ENCODE measurements at regions not wholly inside any gene's neighbourhood (a gene's known extent, or its start where the extent isn't known, plus 50 kb on each side); places are given as distances from the start of the nearest gene placed in this dataset.

DNA sequence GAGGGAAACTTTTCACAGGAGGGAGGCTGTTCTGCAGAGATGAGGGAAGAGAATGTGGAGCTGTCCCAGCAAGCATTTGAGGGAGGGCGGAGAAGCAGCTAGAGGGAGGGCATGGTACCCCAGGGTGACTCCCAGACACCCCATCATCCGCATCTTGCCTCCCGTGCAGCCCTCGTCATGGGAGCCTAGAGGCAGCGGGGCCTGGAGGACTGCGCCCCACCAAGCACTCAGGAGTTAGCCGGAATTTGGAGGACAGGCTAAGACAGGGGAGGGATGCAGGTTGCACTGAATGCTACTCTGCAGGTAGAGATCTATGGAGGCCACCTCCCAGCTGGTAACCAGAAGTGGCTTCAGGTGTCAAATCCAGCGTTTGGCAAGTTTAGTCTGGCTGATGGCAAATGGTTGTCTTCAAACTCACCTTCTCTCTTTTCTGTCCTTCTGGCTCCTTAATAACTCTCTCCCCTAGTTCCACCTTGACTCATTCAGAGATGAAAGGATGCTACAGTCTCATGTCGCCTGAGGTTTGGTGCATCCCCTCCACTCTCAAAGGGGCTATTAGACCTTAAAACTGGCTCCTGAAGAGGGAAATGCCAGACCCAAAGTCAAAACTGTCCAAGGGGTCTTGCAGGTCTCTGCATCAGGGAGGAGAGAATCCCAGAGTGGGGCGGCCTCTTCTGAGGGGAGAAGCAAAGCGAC lies 155.9 kb upstream of the TLE3 start:
- H3K27ac ChIP-seq = no peak overlapping the region
- TF ChIP-seq, protein P1, sequence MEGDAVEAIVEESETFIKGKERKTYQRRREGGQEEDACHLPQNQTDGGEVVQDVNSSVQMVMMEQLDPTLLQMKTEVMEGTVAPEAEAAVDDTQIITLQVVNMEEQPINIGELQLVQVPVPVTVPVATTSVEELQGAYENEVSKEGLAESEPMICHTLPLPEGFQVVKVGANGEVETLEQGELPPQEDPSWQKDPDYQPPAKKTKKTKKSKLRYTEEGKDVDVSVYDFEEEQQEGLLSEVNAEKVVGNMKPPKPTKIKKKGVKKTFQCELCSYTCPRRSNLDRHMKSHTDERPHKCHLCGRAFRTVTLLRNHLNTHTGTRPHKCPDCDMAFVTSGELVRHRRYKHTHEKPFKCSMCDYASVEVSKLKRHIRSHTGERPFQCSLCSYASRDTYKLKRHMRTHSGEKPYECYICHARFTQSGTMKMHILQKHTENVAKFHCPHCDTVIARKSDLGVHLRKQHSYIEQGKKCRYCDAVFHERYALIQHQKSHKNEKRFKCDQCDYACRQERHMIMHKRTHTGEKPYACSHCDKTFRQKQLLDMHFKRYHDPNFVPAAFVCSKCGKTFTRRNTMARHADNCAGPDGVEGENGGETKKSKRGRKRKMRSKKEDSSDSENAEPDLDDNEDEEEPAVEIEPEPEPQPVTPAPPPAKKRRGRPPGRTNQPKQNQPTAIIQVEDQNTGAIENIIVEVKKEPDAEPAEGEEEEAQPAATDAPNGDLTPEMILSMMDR (conservative IDR thresholded peaks at IDR 0.05; ENCODE audit: low read depth) = no peak
- POLR2A ChIA-PET (ENCODE audit: low non-redundant PET) = no interaction called here
- no peak for DNase-seq (ENCODE audit: low spot score)
- CTCF ChIA-PET = interaction anchor here (0.6 kb wide), 1 partner anchor 76 kb away, joined by 3 read pairs; no protein-coding TSS in a partner anchor

DNA sequence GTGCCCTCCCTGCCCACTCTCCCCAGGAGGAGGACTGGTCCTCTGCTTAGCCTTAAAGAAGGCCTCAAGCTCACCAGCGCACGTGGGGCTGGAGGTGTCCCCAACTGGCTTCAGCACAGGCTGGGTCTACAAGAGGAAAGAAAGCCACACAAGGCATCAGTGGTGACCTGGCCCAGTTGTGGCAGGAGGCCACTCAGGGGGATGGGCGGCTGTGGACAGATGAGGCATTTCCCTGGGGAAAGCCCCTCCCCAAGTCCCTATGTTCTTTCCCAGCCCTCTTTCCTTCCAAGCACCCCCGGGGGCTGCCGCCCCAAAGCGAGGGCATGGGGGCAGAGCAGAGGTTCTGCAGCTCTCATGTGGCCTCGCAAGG lies 155.2 kb upstream of the TLE3 start:
- TF ChIP-seq, protein P1 (conservative IDR thresholded peaks at IDR 0.05; ENCODE audit: low read depth) = no peak
- no peak overlapping the region for H3K27ac ChIP-seq
- no peak for DNase-seq (ENCODE audit: low spot score)
- ChIA-PET CTCF (interaction anchor here (0.6 to 1.2 kb wide), 2 partner anchors 77 to 185 kb away, joined by 3 read pairs; no protein-coding TSS in a partner anchor), POLR2A (ENCODE audit: low non-redundant PET) (no interaction called here)

GRCh38 chr15:70252056-70252950 lies 154.6 kb upstream of the TLE3 start:
- no peak overlapping the region for H3K27ac ChIP-seq
- TF ChIP-seq, protein P1 (conservative IDR thresholded peaks at IDR 0.05; ENCODE audit: low read depth) = no peak
- peak; percentile 57 for DNase-seq (ENCODE audit: low spot score)
- ChIA-PET POLR2A (ENCODE audit: low non-redundant PET) (no interaction called here), CTCF (interaction anchor here (0.6 to 1.2 kb wide), 3 partner anchors 77 to 361 kb away, joined by 3 to 5 read pairs (median 3); no protein-coding TSS in a partner anchor)

- TF ChIP-seq, protein P1 (conservative IDR thresholded peaks at IDR 0.05; ENCODE audit: low read depth) = no peak
- DNase-seq (ENCODE audit: low spot score) = no peak
- POLR2A ChIA-PET (ENCODE audit: low non-redundant PET) = no interaction called here
These were observed 153.7 kb upstream of the TLE3 start for GRCh38 chr15:70251246-70251990.

GRCh38 chr15:70250208-70251201 lies 152.8 kb upstream of the TLE3 start:
- H3K27ac ChIP-seq = no peak overlapping the region
- ChIA-PET CTCF (no interaction called here), POLR2A (ENCODE audit: low non-redundant PET) (no interaction called here)
- DNase-seq (ENCODE audit: low spot score) = no peak
- TF ChIP-seq, protein P1 (conservative IDR thresholded peaks at IDR 0.05; ENCODE audit: low read depth) = no peak

More at GRCh38 chr15:70251246-70251990, 153.7 kb upstream of the TLE3 start:
- CTCF ChIA-PET = interaction anchor here (0.6 to 0.7 kb wide), 2 partner anchors 124 to 362 kb away, joined by 4 to 5 read pairs; no protein-coding TSS in a partner anchor
- H3K27ac ChIP-seq = no peak overlapping the region
